Lower lobe of right lung (tissue), 2 donors: ENCODE measurements at regions not wholly inside any gene's neighbourhood (a gene's known extent, or its start where the extent isn't known, plus 50 kb on each side); places are given as distances from the start of the nearest gene placed in this dataset.
A peak's percentile ranks its signal among the peaks of the same experiment; 100 is the strongest.

Experiments used
- ATAC-seq, 2 donors: fragments of 200-7000 bp; cut with Tn5 transposase; one replicate each; pipeline ENCODE4 v1.9.1; 2020 to 2022; ENCODE audit warnings: mild to moderate bottlenecking in 2 of 2, moderate library complexity in 2 of 2
- DNase-seq: peaks from one replicate; pipeline ENCODE4 v3.0.0-alpha.2; 2020
- H3K27ac ChIP-seq: fragments of 200-600 bp; one replicate; pipeline ENCODE4 v1.8.0; 2022
- H3K27me3 ChIP-seq: fragments of 200-600 bp; one replicate; pipeline ENCODE4 v1.8.0; 2022; ENCODE audit warnings: low read depth
- H3K36me3 ChIP-seq: fragments of 200-600 bp; one replicate; pipeline ENCODE4 v1.8.0; 2022; ENCODE audit warnings: mild to moderate bottlenecking
- H3K4me1 ChIP-seq: fragments of 200-600 bp; one replicate; pipeline ENCODE4 v1.8.0; 2022
- H3K4me3 ChIP-seq: fragments of 200-600 bp; one replicate; pipeline ENCODE4 v1.8.0; 2022; ENCODE audit warnings: mild to moderate bottlenecking
- H3K9me3 ChIP-seq: fragments of 200-600 bp; one replicate; pipeline ENCODE4 v1.8.0; 2022
- CTCF ChIP-seq: fragments of 200-600 bp; IDR thresholded peaks from one replicate; pipeline ENCODE4 v1.8.0; 2022; ENCODE audit warnings: antibody characterized with exemption, mild to moderate bottlenecking
- intact Hi-C: fragments of 100-400 bp; cut with DNase I; formaldehyde crosslinking; loops from one replicate; pipeline ENCODE4 v1.11.0; 2022
- donor health status: DM: no; HTN: yes; CAD: no; lungs with severe emphysema.

GRCh38 chr5:164220522-164220921 lies 715.1 kb downstream of the MAT2B start:
- no peaks in the 10 kb centered on the region for H3K9me3 ChIP-seq
- ATAC-seq (no peak), DNase-seq (no peak)
- no peak for TF ChIP-seq CTCF
- H3K36me3 ChIP-seq, result no peaks in the 10 kb centered on the region
- H3K4me1 ChIP-seq, result no peaks in the 10 kb centered on the region
- no peak overlapping the region for H3K27ac ChIP-seq
- H3K27me3 ChIP-seq, result no peaks in the 10 kb centered on the region
- no peak overlapping the region for H3K4me3 ChIP-seq
- intact Hi-C loops, result no loop called here

GRCh38 chr5:164224236-164224635 lies 718.8 kb downstream of the MAT2B start:
- H3K27me3 ChIP-seq, result no peaks in the 10 kb centered on the region
- no peaks in the 10 kb centered on the region for H3K9me3 ChIP-seq
- no peaks in the 10 kb centered on the region for H3K4me1 ChIP-seq
- DNase-seq (no peak), ATAC-seq (no peak)
- no peak overlapping the region for H3K27ac ChIP-seq
- no peaks in the 10 kb centered on the region for H3K36me3 ChIP-seq
- H3K4me3 ChIP-seq, result no peak overlapping the region
- intact Hi-C loops, result no loop called here
- no peak for TF ChIP-seq CTCF

- no peaks in the 10 kb centered on the region for H3K27me3 ChIP-seq
- no peaks in the 10 kb centered on the region for H3K36me3 ChIP-seq
- TF ChIP-seq CTCF, result no peak
- ATAC-seq (no peak), DNase-seq (no peak)
- no peak overlapping the region for H3K4me3 ChIP-seq
- intact Hi-C loops, result no loop called here
- H3K4me1 ChIP-seq, result no peaks in the 10 kb centered on the region
- H3K9me3 ChIP-seq, result no peaks in the 10 kb centered on the region
- no peak overlapping the region for H3K27ac ChIP-seq
These were observed 719.4 kb downstream of the MAT2B start for GRCh38 chr5:164224772-164225171.

GRCh38 chr5:164230341-164230740 lies 724.9 kb downstream of the MAT2B start:
- H3K9me3 ChIP-seq, result no peaks in the 10 kb centered on the region
- H3K27me3 ChIP-seq, result no peaks in the 10 kb centered on the region
- H3K27ac ChIP-seq, result no peak overlapping the region
- H3K36me3 ChIP-seq, result no peaks in the 10 kb centered on the region
- H3K4me1 ChIP-seq, result no peaks in the 10 kb centered on the region
- intact Hi-C loops, result no loop called here
- no peak for DNase-seq
- no peak for ATAC-seq
- no peak for TF ChIP-seq CTCF
- no peak overlapping the region for H3K4me3 ChIP-seq

GRCh38 chr5:164233791-164234190 lies 728.4 kb downstream of the MAT2B start:
- no peak overlapping the region for H3K27ac ChIP-seq
- no peaks in the 10 kb centered on the region for H3K36me3 ChIP-seq
- no peaks in the 10 kb centered on the region for H3K4me1 ChIP-seq
- DNase-seq (no peak), ATAC-seq (peak in 1 of 2 donors; percentile 53)
- no peak for TF ChIP-seq CTCF
- no peaks in the 10 kb centered on the region for H3K27me3 ChIP-seq
- H3K9me3 ChIP-seq, result no peaks in the 10 kb centered on the region
- intact Hi-C loops, result no loop called here
- no peak overlapping the region for H3K4me3 ChIP-seq

GRCh38 chr5:164234321-164234720 lies 728.9 kb downstream of the MAT2B start:
- no peak for DNase-seq
- no peak overlapping the region for H3K27ac ChIP-seq
- intact Hi-C loops, result no loop called here
- no peaks in the 10 kb centered on the region for H3K36me3 ChIP-seq
- no peaks in the 10 kb centered on the region for H3K27me3 ChIP-seq
- H3K9me3 ChIP-seq, result no peaks in the 10 kb centered on the region
- no peak for ATAC-seq
- no peak overlapping the region for H3K4me3 ChIP-seq
- TF ChIP-seq CTCF, result no peak
- no peaks in the 10 kb centered on the region for H3K4me1 ChIP-seq
